T-cell (primary cell): ENCODE measurements at regions not wholly inside any gene's neighbourhood (a gene's known extent, or its start where the extent isn't known, plus 50 kb on each side); places are given as distances from the start of the nearest gene placed in this dataset.

Source experiments
- ATAC-seq, 4 experiments: fragments of 200-7000 bp in 3 of 4; fragments of 150-1000 bp in 1 of 4; cut with Tn5 transposase; replicated peaks in 1 of 4; 1 replicate in 3 of 4; 2 replicates in 1 of 4; pipeline ENCODE4 v1.10.0; 2021; ENCODE audit warnings: moderate library complexity in 3 of 4, mild to moderate bottlenecking in 2 of 4, moderate number of reproducible peaks in 1 of 4
- CTCF ChIA-PET, 2 donors: fragments of 300-600 bp; sonication (Branson Sonifier 250); formaldehyde crosslinking; loops; one replicate each; lab custom pipeline; 2022; ENCODE audit warnings: antibody characterized with exemption in 2 of 2; lab: Charles Lee
- POLR2A ChIA-PET, 2 donors: fragments of 300-600 bp; sonication (Branson Sonifier 250); formaldehyde crosslinking; loops; one replicate each; lab custom pipeline; 2022; ENCODE audit warnings: antibody characterized with exemption in 2 of 2; lab: Charles Lee
- DNase-seq, 35 experiments: peaks; one replicate each; pipeline versions ENCODE4 v3.0.0 to v3.0.0-alpha.2; 2013 to 2023
- H3K27ac ChIP-seq: one replicate; pipeline ENCODE4 v1.5.1; 2013; ENCODE audit warnings: low read length
- H3K27me3 ChIP-seq, 2 experiments: replicated peaks in 1 of 2; 1 replicate in 1 of 2; 2 replicates in 1 of 2; pipeline versions ENCODE4 v1.6.1 to v1.7.0; 2013; ENCODE audit warnings: low read length in 1 of 2, mixed read lengths in 1 of 2; ENCODE audit not compliant: control insufficient read depth in 2 of 2, insufficient read depth in 2 of 2; ENCODE audit errors: extremely low read depth in 1 of 2
- H3K36me3 ChIP-seq, 2 donors: 1 replicate in 1 of 2; 2 replicates in 1 of 2; pipeline versions ENCODE4 v1.6.1 to v1.7.0; 2013; ENCODE audit warnings: low read length in 1 of 2; ENCODE audit not compliant: control insufficient read depth in 2 of 2, insufficient read depth in 1 of 2; ENCODE audit errors: extremely low read depth in 1 of 2
- H3K4me1 ChIP-seq, 2 experiments: 1 replicate in 1 of 2; 2 replicates in 1 of 2; pipeline versions ENCODE4 v1.6.1 to v1.7.0; 2013; ENCODE audit warnings: low read length in 2 of 2, mixed read lengths in 1 of 2; ENCODE audit not compliant: insufficient read depth in 2 of 2, control insufficient read depth in 1 of 2; ENCODE audit errors: extremely low read depth in 1 of 2
- H3K4me3 ChIP-seq, 2 donors: 1 replicate in 1 of 2; 2 replicates in 1 of 2; pipeline versions ENCODE4 v1.5.1 to v1.7.0; 2013; ENCODE audit warnings: mild to moderate bottlenecking in 2 of 2, low read length in 1 of 2, moderate library complexity in 1 of 2; ENCODE audit not compliant: control insufficient read depth in 1 of 2; ENCODE audit errors: extremely low read depth in 1 of 2
- H3K9me3 ChIP-seq: 2 replicates; pipeline ENCODE4 v1.7.0; 2013
- H3K27ac Mint-ChIP-seq, 2 donors: one replicate each; pipeline ENCODE4 v1.8.0; 2020 to 2021; ENCODE audit warnings: mild to moderate bottlenecking in 2 of 2, mixed read lengths in 2 of 2
- H3K27me3 Mint-ChIP-seq, 2 donors: one replicate each; pipeline ENCODE4 v1.8.0; 2021 to 2022; ENCODE audit warnings: mixed read lengths in 2 of 2
- H3K36me3 Mint-ChIP-seq: one replicate; pipeline ENCODE4 v1.8.0; 2021; ENCODE audit warnings: mixed read lengths
- H3K4me1 Mint-ChIP-seq, 3 donors: one replicate each; pipeline ENCODE4 v1.8.0; 2020 to 2022; ENCODE audit warnings: mixed read lengths in 3 of 3, mild to moderate bottlenecking in 1 of 3
- H3K4me3 Mint-ChIP-seq, 3 donors: one replicate each; pipeline ENCODE4 v1.8.0; 2020 to 2022; ENCODE audit warnings: mild to moderate bottlenecking in 3 of 3, mixed read lengths in 3 of 3, moderate library complexity in 3 of 3
- H3K9me3 Mint-ChIP-seq, 3 donors: one replicate each; pipeline ENCODE4 v1.8.0; 2020 to 2022; ENCODE audit warnings: mixed read lengths in 3 of 3
- WGBS: methylation state at CpG from one replicate; pipeline ENCODE4 v1.1.5; 2013; ENCODE audit warnings: missing lambda C conversion rate; ENCODE audit not compliant: insufficient coverage; 5-methylcytosine and 5-hydroxymethylcytosine counted together

GRCh38 chrX:104342065-104342464 lies 87.3 kb upstream of the ESX1 start:
- WGBS, result no CpG with 5 or more reads among the region's 2 CpGs
- Histone ChIP-seq H3K4me1 (no peaks in the 10 kb centered on the region), H3K27me3 (no peaks in the 10 kb centered on the region), H3K4me3 (no peak overlapping the region), H3K27ac (no peak overlapping the region), H3K36me3 (no peaks in the 10 kb centered on the region), H3K9me3 (no peaks in the 10 kb centered on the region)
- Mint-ChIP-seq H3K27ac (no peak overlapping the region), H3K36me3 (no peaks in the 10 kb centered on the region), H3K4me1 (peaks cover 0 to 4% (median 3%) of the 10 kb centered on the region in 3 donors), H3K27me3 (peaks cover 2 to 24% of the 10 kb centered on the region in 2 donors), H3K9me3 (no peaks in the 10 kb centered on the region), H3K4me3 (no peak overlapping the region)
- CTCF ChIA-PET, result interaction anchor here in 1 of 2 donors (0.6 kb wide), 1 partner anchor 135 kb away, joined by 3 read pairs; no protein-coding TSS in a partner anchor
- DNase-seq (no peak), ATAC-seq (no peak)
- POLR2A ChIA-PET, result no interaction called here

- ATAC-seq (no peak), DNase-seq (no peak)
- peaks cover 0 to 11% of the 10 kb centered on the region in 2 donors for H3K27me3 Mint-ChIP-seq
- H3K36me3 ChIP-seq, result no peaks in the 10 kb centered on the region
- no peak overlapping the region for H3K27ac Mint-ChIP-seq
- no peaks in the 10 kb centered on the region for H3K4me1 Mint-ChIP-seq
- ChIA-PET POLR2A (no interaction called here), CTCF (interaction anchor here in 1 of 2 donors (0.6 kb wide), 1 partner anchor 202 kb away, joined by 3 read pairs; no protein-coding TSS in a partner anchor)
- H3K4me3 Mint-ChIP-seq, result no peak overlapping the region
- no CpG with 5 or more reads among the region's 3 CpGs for WGBS
- no peaks in the 10 kb centered on the region for H3K9me3 Mint-ChIP-seq
- H3K27me3 ChIP-seq, result no peaks in the 10 kb centered on the region
- no peaks in the 10 kb centered on the region for H3K36me3 Mint-ChIP-seq
- no peaks in the 10 kb centered on the region for H3K4me1 ChIP-seq
- no peaks in the 10 kb centered on the region for H3K9me3 ChIP-seq
- no peak overlapping the region for H3K4me3 ChIP-seq
- no peak overlapping the region for H3K27ac ChIP-seq
These were observed 81.0 kb upstream of the ESX1 start for GRCh38 chrX:104335756-104336155.

GRCh38 chrX:104334971-104335370 lies 80.2 kb upstream of the ESX1 start:
- Mint-ChIP-seq H3K27ac (no peak overlapping the region), H3K9me3 (no peaks in the 10 kb centered on the region), H3K27me3 (peaks cover 0 to 9% of the 10 kb centered on the region in 2 donors), H3K4me3 (no peak overlapping the region), H3K36me3 (no peaks in the 10 kb centered on the region), H3K4me1 (no peaks in the 10 kb centered on the region)
- Histone ChIP-seq H3K27me3 (no peaks in the 10 kb centered on the region), H3K27ac (no peak overlapping the region), H3K4me3 (no peak overlapping the region), H3K9me3 (no peaks in the 10 kb centered on the region), H3K36me3 (no peaks in the 10 kb centered on the region), H3K4me1 (no peaks in the 10 kb centered on the region)
- CTCF ChIA-PET, result no interaction called here
- no peak for ATAC-seq
- WGBS, result 78% methylated on average over 1 of the region's 1 CpG
- POLR2A ChIA-PET, result no interaction called here
- DNase-seq, result no peak

GRCh38 chrX:104330966-104331365 lies 76.2 kb upstream of the ESX1 start:
- WGBS, result no CpG with 5 or more reads among the region's 1 CpG
- DNase-seq, result no peak
- CTCF ChIA-PET, result no interaction called here

GRCh38 chrX:104329731-104330130 lies 75.0 kb upstream of the ESX1 start:
- Histone ChIP-seq H3K36me3 (no peaks in the 10 kb centered on the region), H3K27ac (no peak overlapping the region), H3K4me1 (no peaks in the 10 kb centered on the region), H3K27me3 (no peaks in the 10 kb centered on the region), H3K4me3 (no peak overlapping the region), H3K9me3 (no peaks in the 10 kb centered on the region)
- Mint-ChIP-seq H3K27ac (no peak overlapping the region), H3K36me3 (no peaks in the 10 kb centered on the region), H3K4me1 (no peaks in the 10 kb centered on the region), H3K4me3 (no peak overlapping the region), H3K27me3 (peaks cover 0 to 16% of the 10 kb centered on the region in 2 donors), H3K9me3 (no peaks in the 10 kb centered on the region)
- CTCF ChIA-PET, result no interaction called here
- ATAC-seq (no peak), DNase-seq (no peak)
- WGBS, result no CpG with 5 or more reads among the region's 7 CpGs
- POLR2A ChIA-PET, result no interaction called here

More at GRCh38 chrX:104330966-104331365, 76.2 kb upstream of the ESX1 start:
- H3K4me3 ChIP-seq, result no peak overlapping the region
- no peaks in the 10 kb centered on the region for H3K4me1 Mint-ChIP-seq
- no peaks in the 10 kb centered on the region for H3K36me3 Mint-ChIP-seq
- POLR2A ChIA-PET, result no interaction called here
- no peaks in the 10 kb centered on the region for H3K36me3 ChIP-seq
- H3K27ac Mint-ChIP-seq, result no peak overlapping the region
- peaks cover 0 to 7% of the 10 kb centered on the region in 2 donors for H3K27me3 Mint-ChIP-seq
- H3K27ac ChIP-seq, result no peak overlapping the region
- H3K4me3 Mint-ChIP-seq, result no peak overlapping the region
- H3K4me1 ChIP-seq, result no peaks in the 10 kb centered on the region
- H3K27me3 ChIP-seq, result no peaks in the 10 kb centered on the region
- no peaks in the 10 kb centered on the region for H3K9me3 ChIP-seq
- no peak for ATAC-seq
- no peaks in the 10 kb centered on the region for H3K9me3 Mint-ChIP-seq

- H3K27ac ChIP-seq, result no peak overlapping the region
- no peaks in the 10 kb centered on the region for H3K4me1 ChIP-seq
- Mint-ChIP-seq H3K4me3 (no peak overlapping the region), H3K4me1 (no peaks in the 10 kb centered on the region), H3K27ac (no peak overlapping the region), H3K36me3 (no peaks in the 10 kb centered on the region), H3K27me3 (peaks cover 0 to 25% of the 10 kb centered on the region in 2 donors), H3K9me3 (no peaks in the 10 kb centered on the region)
- H3K36me3 ChIP-seq, result no peaks in the 10 kb centered on the region
- POLR2A ChIA-PET, result no interaction called here
- 75% methylated on average over 1 of the region's 3 CpGs for WGBS
- no peak for DNase-seq
- CTCF ChIA-PET, result no interaction called here
- no peak for ATAC-seq
- no peak overlapping the region for H3K4me3 ChIP-seq
- H3K27me3 ChIP-seq, result no peaks in the 10 kb centered on the region
- no peaks in the 10 kb centered on the region for H3K9me3 ChIP-seq
These were observed 70.5 kb upstream of the ESX1 start for GRCh38 chrX:104325213-104325585.
